OCI-LY1 (cell line): ENCODE measurements at regions not wholly inside any gene's neighbourhood (a gene's known extent, or its start where the extent isn't known, plus 50 kb on each side); places are given as distances from the start of the nearest gene placed in this dataset.

Source experiments
- EZH2 ChIP-seq: fragments of 200-600 bp; sonication (generic), shearing (Covaris generic); IDR thresholded peaks from 2 replicates; pipeline ENCODE4 v1.8.0; 2017; ENCODE audit warnings: borderline replicate concordance, mixed run types, mild to moderate bottlenecking, antibody characterized with exemption, low read length, moderate library complexity, mixed read lengths
- TF ChIP-seq, protein P1 (sequence below): fragments of 200-600 bp; sonication (generic), shearing (Covaris generic); IDR thresholded peaks from 2 replicates; pipeline ENCODE4 v1.5.1; 2017; ENCODE audit warnings: mild to moderate bottlenecking, antibody characterized with exemption, low read length, moderate library complexity, mixed read lengths

DNA sequence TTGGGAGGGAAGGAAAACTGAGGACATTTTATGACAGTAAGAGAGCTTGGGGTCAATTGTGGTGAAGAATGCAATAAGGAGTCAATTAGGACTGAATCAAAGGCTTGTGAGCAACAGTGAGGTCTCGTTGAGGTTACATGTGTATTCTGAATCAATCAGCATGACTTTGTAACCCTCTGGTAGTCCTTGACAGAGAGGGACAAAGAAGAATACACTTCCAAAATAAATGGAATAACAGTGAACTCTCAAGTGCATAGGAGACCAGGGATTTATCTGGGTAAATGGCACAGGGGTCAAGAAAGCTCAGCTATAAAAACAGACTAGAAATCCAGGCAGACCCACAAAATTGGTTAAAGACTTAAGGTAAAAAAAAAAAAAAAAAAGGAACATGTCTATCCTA, 85.1 kb upstream of the NAV3 start:
- TF ChIP-seq, protein P1, sequence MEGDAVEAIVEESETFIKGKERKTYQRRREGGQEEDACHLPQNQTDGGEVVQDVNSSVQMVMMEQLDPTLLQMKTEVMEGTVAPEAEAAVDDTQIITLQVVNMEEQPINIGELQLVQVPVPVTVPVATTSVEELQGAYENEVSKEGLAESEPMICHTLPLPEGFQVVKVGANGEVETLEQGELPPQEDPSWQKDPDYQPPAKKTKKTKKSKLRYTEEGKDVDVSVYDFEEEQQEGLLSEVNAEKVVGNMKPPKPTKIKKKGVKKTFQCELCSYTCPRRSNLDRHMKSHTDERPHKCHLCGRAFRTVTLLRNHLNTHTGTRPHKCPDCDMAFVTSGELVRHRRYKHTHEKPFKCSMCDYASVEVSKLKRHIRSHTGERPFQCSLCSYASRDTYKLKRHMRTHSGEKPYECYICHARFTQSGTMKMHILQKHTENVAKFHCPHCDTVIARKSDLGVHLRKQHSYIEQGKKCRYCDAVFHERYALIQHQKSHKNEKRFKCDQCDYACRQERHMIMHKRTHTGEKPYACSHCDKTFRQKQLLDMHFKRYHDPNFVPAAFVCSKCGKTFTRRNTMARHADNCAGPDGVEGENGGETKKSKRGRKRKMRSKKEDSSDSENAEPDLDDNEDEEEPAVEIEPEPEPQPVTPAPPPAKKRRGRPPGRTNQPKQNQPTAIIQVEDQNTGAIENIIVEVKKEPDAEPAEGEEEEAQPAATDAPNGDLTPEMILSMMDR: no peak
- no peak for TF ChIP-seq EZH2
